ENCODE measurements at regions not wholly inside any gene's neighbourhood (a gene's known extent, or its start where the extent isn't known, plus 50 kb on each side); places are given as distances from the start of the nearest gene placed in this dataset.

- intact Hi-C loops (cut with DNase I): no loop called here
- 73 to 84% (median 79%) methylated on average over 14 of the region's 14 CpGs for WGBS, 4 donors
Observed at GRCh38 chr14:103214461-103214958, 91.2 kb downstream of the TNFAIP2 start.

GRCh38 chr14:103216399-103216798 is 93.1 kb downstream of the TNFAIP2 start:
- intact Hi-C loops (cut with DNase I): no loop called here
- no peak for TF ChIP-seq POLR2A (IDR thresholded peaks at IDR 0.05)
- TF ChIP-seq, protein P1, sequence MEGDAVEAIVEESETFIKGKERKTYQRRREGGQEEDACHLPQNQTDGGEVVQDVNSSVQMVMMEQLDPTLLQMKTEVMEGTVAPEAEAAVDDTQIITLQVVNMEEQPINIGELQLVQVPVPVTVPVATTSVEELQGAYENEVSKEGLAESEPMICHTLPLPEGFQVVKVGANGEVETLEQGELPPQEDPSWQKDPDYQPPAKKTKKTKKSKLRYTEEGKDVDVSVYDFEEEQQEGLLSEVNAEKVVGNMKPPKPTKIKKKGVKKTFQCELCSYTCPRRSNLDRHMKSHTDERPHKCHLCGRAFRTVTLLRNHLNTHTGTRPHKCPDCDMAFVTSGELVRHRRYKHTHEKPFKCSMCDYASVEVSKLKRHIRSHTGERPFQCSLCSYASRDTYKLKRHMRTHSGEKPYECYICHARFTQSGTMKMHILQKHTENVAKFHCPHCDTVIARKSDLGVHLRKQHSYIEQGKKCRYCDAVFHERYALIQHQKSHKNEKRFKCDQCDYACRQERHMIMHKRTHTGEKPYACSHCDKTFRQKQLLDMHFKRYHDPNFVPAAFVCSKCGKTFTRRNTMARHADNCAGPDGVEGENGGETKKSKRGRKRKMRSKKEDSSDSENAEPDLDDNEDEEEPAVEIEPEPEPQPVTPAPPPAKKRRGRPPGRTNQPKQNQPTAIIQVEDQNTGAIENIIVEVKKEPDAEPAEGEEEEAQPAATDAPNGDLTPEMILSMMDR (IDR thresholded peaks at IDR 0.05): no peak
- Histone ChIP-seq H3K4me1 (peaks cover 0 to 13% (median 5%) of the 10 kb centered on the region in 12 donors), H3K9me3 (peaks cover 0 to 10% (median 0%) of the 10 kb centered on the region in 12 donors), H3K27me3 (peaks cover 3 to 30% (median 13%) of the 10 kb centered on the region in 9 donors), H3K36me3 (no peaks in the 10 kb centered on the region), H3K4me3 (no peak overlapping the region), H3K27ac (no peak overlapping the region)
- ATAC-seq (no peak), DNase-seq (no peak)
- WGBS, 4 donors: 86 to 97% (median 88%) methylated on average over 10 of the region's 10 CpGs

More at GRCh38 chr14:103214461-103214958, 91.2 kb downstream of the TNFAIP2 start:
- DNase-seq: no peak
- no peak for ATAC-seq
- H3K27ac ChIP-seq: no peak overlapping the region
- H3K4me1 ChIP-seq: peaks cover 0 to 5% (median 0%) of the 10 kb centered on the region in 12 donors
- H3K36me3 ChIP-seq: no peaks in the 10 kb centered on the region
- peaks cover 0 to 10% (median 0%) of the 10 kb centered on the region in 12 donors for H3K9me3 ChIP-seq
- H3K4me3 ChIP-seq: no peak overlapping the region
- TF ChIP-seq, protein P1 (IDR thresholded peaks at IDR 0.05): no peak
- no peak for TF ChIP-seq POLR2A (IDR thresholded peaks at IDR 0.05)
- H3K27me3 ChIP-seq: peaks cover 0 to 11% (median 0%) of the 10 kb centered on the region in 9 donors

- no peak for TF ChIP-seq POLR2A (IDR thresholded peaks at IDR 0.05)
- TF ChIP-seq, protein P1 (IDR thresholded peaks at IDR 0.05): no peak
- Histone ChIP-seq H3K4me3 (no peak overlapping the region), H3K4me1 (peaks cover 0 to 13% (median 5%) of the 10 kb centered on the region in 12 donors), H3K27ac (no peak overlapping the region), H3K27me3 (peaks cover 5 to 35% (median 17%) of the 10 kb centered on the region in 9 donors), H3K36me3 (no peaks in the 10 kb centered on the region), H3K9me3 (peaks cover 0 to 10% (median 0%) of the 10 kb centered on the region in 12 donors)
- WGBS, 4 donors: 83 to 94% (median 85%) methylated on average over 4 to 5 of the region's 5 CpGs
- ATAC-seq: no peak
- no peak for DNase-seq
- intact Hi-C loops (cut with DNase I): no loop called here
Observed at GRCh38 chr14:103216857-103217256, 93.6 kb downstream of the TNFAIP2 start.

- H3K4me3 ChIP-seq: no peak overlapping the region
- H3K27ac ChIP-seq: no peak overlapping the region
- intact Hi-C loops (cut with DNase I): no loop called here
- TF ChIP-seq, protein P1 (IDR thresholded peaks at IDR 0.05): no peak
- no peak for TF ChIP-seq POLR2A (IDR thresholded peaks at IDR 0.05)
- DNase-seq (no peak), ATAC-seq (no peak)
- no peaks in the 10 kb centered on the region for H3K36me3 ChIP-seq
- 97 to 100% (median 100%) methylated on average over 1 of the region's 1 CpG for WGBS, 4 donors
- peaks cover 0 to 10% (median 0%) of the 10 kb centered on the region in 12 donors for H3K9me3 ChIP-seq
- peaks cover 0 to 13% (median 5%) of the 10 kb centered on the region in 12 donors for H3K4me1 ChIP-seq
- peaks cover 5 to 42% (median 21%) of the 10 kb centered on the region in 9 donors for H3K27me3 ChIP-seq
Observed at GRCh38 chr14:103217538-103217937, 94.3 kb downstream of the TNFAIP2 start.
